Nucleus accumbens (tissue), 56 donors: ENCODE measurements at regions not wholly inside any gene's neighbourhood (a gene's known extent, or its start where the extent isn't known, plus 50 kb on each side); places are given as distances from the start of the nearest gene placed in this dataset.
"Not testable (repeated sequence)": the region's sequence is repeated elsewhere in the genome, so short reads cannot be mapped to it uniquely, and the experiment has no call there.

Experiments
- DNase-seq, 56 donors: peaks; one replicate each; lab custom pipeline; 2025; lab: John Stamatoyannopoulos, UW

DNA sequence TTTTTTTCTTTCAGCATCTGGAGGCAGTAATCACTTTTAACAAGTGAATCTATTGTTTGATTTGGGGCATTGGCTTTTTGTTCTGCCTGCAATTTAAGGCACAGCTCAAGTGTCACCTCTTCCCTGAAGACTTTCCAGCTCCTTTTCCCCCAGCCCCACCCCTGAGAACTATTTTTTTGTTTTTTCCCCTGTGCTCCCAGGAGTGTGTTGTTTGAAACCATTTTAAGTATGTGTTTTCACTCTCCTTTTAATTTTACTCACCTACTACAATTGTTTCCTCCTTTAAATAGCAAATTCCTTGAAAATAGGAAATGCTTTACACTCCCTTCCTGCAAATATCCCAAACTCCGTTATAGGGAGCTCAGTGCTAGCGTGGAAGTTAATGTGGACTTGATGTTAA lies 286.7 kb upstream of the PROK2 start:
- no peak for DNase-seq

GRCh38 chr3:72070005-72070404 lies 285.1 kb upstream of the PROK2 start:
- DNase-seq = no peak

- no peak for DNase-seq
Observed at GRCh38 chr3:72069543-72069942, 284.6 kb upstream of the PROK2 start.

GRCh38 chr3:72068621-72069020 lies 283.7 kb upstream of the PROK2 start:
- no peak for DNase-seq

- no peak for DNase-seq
Observed at GRCh38 chr3:72067721-72068120, 282.8 kb upstream of the PROK2 start.

GRCh38 chr3:72065872-72066641 lies 281.1 kb upstream of the PROK2 start:
- DNase-seq = no peak

DNA sequence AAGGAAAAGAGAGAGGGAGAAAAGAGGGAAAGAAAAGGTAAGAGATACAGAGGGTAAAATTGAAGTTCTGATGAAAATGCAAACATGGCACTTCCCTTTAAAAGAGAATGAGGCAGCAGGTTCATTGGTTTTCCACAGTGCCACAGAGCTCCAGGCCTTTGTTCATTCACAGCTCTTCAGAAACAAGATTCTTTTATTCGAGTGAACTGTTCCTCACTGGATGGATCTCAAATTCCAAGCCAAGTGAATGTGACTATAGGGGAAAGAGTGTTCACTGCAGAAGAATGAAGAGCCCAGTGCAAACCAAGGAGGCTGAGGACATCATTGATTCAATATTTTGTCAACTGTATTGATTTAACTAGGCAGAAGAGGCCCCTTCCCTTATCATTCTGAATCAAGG lies 280.3 kb upstream of the PROK2 start:
- DNase-seq = peak in 3 of 56 donors; percentile 8 to 9 (median 8)

GRCh38 chr3:72064727-72065126 lies 279.8 kb upstream of the PROK2 start:
- DNase-seq = not testable (repeated sequence)

GRCh38 chr3:72062017-72062416 lies 277.1 kb upstream of the PROK2 start:
- DNase-seq = no peak

DNA sequence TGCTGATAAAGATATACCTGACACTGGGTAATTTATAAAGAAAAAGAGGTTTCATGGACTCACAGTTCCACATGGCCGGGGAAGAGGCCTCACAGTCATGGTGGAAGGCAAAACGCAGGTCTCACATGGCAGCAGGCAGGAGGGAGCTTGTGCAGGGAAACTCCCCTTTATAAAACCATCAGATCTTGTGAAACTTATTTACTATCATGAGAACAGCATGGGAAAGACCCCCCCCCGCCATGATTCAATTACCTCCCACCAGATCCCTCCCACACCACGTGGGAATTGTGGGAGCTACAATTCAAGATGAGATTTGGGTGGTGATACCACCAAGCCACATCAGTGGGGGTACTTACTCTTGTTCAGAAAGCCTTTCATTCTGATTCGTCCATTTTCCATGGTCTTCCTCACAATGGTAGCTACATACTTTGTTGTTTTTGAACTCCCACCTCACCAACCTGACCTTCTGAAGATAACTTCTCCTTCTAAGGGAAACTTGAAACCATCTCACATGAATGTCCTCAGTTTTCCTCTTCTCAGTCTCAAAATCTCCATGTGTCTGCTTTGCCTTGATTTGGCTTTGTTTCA lies 275.6 kb upstream of the PROK2 start:
- no peak for DNase-seq

GRCh38 chr3:72058493-72059081 lies 273.6 kb upstream of the PROK2 start:
- peak in 20 of 56 donors; percentile 4 to 33 (median 10) for DNase-seq

DNA sequence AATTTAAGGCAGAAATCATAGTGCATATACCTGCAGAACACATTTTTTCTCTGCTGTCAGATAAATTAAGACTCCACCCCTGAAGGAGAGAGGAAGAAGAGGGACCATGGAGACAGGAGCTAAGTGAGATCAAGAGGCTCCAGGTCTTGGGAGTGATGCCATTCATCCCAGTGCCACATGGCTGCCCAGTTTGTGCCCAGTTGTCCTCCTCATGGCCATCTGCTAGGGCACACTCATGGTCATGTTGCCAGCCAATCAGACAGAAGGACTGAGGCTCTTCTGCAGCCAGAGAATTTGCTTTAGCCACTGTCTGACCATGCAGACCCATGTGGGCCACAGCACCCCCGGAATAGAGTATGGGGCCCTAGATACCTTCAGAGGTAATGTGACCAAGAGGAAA lies 270.5 kb upstream of the PROK2 start:
- no peak for DNase-seq

DNA sequence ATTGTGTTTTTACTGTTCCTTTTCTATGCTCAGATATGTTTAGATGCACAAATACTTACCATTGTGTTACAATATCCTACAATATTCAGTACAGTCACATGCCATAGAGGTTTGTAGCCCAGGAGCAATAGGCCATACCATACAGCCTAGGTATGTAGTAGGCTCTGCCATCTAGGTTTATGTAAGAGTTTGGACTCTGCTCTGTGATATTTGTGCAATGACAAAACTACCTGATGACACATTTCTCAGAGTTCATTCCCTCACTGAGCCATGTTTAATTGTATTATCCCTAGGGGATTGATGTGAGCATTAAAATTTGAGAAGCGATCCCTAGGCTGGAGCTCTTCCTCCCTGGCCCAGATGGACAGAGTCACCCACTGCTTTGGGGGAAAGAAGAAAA lies 270.0 kb upstream of the PROK2 start:
- no peak for DNase-seq

- no peak for DNase-seq
Observed at GRCh38 chr3:72052841-72053409, 268.0 kb upstream of the PROK2 start.

- no peak for DNase-seq
Observed at GRCh38 chr3:72050771-72051170, 265.8 kb upstream of the PROK2 start.

- no peak for DNase-seq
Observed at GRCh38 chr3:72050048-72050632, 265.2 kb upstream of the PROK2 start.

DNA sequence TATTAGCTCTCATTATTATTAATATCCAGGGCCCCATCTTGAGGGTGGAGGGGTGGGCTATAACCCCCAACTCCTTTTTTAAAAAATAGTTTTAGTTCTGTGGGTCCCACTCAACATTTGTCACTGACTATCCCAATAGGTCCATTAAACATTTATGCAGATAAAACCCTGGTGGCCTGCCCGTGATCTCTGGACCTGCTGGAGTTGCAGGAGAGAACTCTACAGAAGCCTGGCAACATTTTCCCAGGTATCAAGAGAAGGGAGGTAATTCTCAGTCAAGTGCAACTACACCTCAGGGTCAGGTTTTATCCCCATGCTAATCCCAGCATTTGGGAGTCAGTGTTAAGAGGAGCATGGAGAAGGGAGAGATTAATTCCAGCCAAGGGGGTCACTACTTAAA lies 264.4 kb upstream of the PROK2 start:
- DNase-seq = no peak

DNA sequence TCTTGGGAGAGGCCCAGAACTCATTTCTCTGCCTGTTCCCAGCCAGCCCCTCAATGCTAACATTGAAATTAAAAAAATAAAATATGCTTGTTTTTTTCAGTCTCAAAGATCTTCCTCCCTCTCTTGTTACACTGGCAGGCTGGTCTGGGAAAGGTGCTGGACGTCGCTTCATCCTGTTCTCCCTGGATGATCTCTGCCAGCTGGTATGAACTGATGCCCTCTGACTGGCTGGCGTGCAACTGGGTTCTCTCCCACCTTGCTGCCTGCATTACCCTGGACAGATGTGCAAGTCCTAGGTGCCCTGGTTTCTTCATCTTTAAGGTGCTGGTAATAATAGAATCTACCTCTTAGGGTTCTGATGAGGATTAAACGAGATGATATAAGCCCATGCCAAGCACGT lies 263.9 kb upstream of the PROK2 start:
- DNase-seq = no peak

GRCh38 chr3:72047221-72047871 lies 262.4 kb upstream of the PROK2 start:
- no peak for DNase-seq

DNA sequence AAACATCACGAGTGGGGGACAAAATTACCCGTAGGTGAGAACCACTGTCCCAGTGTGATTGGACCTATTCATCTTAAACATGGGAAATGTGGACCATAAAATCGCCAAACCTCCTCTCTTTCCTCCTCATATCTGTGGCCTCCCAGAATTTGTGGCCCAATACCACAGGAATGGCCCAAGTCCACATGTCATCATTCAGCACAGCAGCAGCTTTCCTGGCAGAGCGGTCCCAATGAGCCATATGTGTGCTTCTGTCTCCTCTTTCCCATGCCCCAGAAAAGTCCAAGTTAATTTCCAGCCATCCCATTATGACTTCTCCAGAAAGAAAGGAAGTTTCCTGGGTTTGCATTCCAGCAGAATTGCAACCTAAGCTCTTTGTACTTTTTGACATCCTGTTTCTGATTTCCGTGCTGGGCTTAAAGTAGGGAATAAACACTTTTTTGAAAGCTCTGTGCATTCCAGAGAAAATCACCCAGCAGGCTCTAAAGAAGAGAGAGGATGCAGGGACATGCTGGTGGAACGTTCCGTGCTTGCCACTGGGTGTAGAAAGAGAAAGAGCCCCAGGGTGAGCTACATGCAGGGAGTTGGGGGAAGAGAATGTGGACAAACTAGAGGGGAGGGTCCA lies 259.4 kb upstream of the PROK2 start:
- no peak for DNase-seq
